ENCODE measurements at regions not wholly inside any gene's neighbourhood (a gene's known extent, or its start where the extent isn't known, plus 50 kb on each side); places are given as distances from the start of the nearest gene placed in this dataset.

- ATAC-seq = no peak
- DNase-seq = no peak
- H3K4me1 ChIP-seq (ENCODE audit: low read depth) = no peaks in the 10 kb centered on the region
- H3K4me3 ChIP-seq = no peak overlapping the region
- H3K9me3 ChIP-seq = no peaks in the 10 kb centered on the region
- TF ChIP-seq CTCF (IDR thresholded peaks at IDR 0.05) = no peak
- no peaks in the 10 kb centered on the region for H3K36me3 ChIP-seq (ENCODE audit: low read depth)
- intact Hi-C loops (cut with DNase I, micrococcal nuclease) = no loop called here
These were observed 78.2 kb upstream of the FER start for GRCh38 chr5:108669462-108669861.

- no peaks in the 10 kb centered on the region for H3K9me3 ChIP-seq
- DNase-seq = no peak
- H3K36me3 ChIP-seq (ENCODE audit: low read depth) = no peaks in the 10 kb centered on the region
- no peak for TF ChIP-seq CTCF (IDR thresholded peaks at IDR 0.05)
- H3K4me1 ChIP-seq (ENCODE audit: low read depth) = no peaks in the 10 kb centered on the region
- no peak for ATAC-seq
- intact Hi-C loops (cut with DNase I, micrococcal nuclease) = no loop called here
- no peak overlapping the region for H3K4me3 ChIP-seq
These were observed 86.0 kb upstream of the FER start for GRCh38 chr5:108661590-108662219.

GRCh38 chr5:108661024-108661423 is 86.7 kb upstream of the FER start:
- no peak for TF ChIP-seq CTCF (IDR thresholded peaks at IDR 0.05)
- Histone ChIP-seq H3K4me1 (ENCODE audit: low read depth) (no peaks in the 10 kb centered on the region), H3K9me3 (no peaks in the 10 kb centered on the region), H3K4me3 (no peak overlapping the region), H3K36me3 (ENCODE audit: low read depth) (no peaks in the 10 kb centered on the region)
- no peak for DNase-seq
- intact Hi-C loops (cut with DNase I, micrococcal nuclease) = no loop called here
- ATAC-seq = no peak

DNA sequence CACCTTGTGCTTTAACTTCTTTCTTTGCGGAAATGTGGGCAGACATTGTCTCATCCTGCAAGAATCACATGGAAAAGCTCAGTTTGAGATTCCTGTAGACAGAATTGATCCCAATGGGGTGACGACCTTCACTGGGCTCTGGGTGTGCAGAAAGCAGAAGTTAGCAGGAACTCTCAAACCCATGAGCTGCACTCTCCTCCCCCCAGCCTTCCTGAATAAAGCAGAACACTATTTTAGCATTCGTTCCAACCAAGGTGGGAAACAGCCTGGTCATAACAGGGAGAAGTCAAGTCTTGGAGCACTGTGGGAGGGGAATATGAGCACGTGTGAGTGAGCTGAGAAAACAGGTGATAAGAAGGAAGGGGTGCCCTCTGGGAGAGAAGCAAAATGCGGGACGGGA is 87.4 kb upstream of the FER start:
- intact Hi-C loops (cut with DNase I, micrococcal nuclease) = no loop called here
- Histone ChIP-seq H3K9me3 (no peaks in the 10 kb centered on the region), H3K4me1 (ENCODE audit: low read depth) (no peaks in the 10 kb centered on the region), H3K36me3 (ENCODE audit: low read depth) (no peaks in the 10 kb centered on the region), H3K4me3 (no peak overlapping the region)
- DNase-seq (no peak), ATAC-seq (no peak)
- no peak for TF ChIP-seq CTCF (IDR thresholded peaks at IDR 0.05)

DNA sequence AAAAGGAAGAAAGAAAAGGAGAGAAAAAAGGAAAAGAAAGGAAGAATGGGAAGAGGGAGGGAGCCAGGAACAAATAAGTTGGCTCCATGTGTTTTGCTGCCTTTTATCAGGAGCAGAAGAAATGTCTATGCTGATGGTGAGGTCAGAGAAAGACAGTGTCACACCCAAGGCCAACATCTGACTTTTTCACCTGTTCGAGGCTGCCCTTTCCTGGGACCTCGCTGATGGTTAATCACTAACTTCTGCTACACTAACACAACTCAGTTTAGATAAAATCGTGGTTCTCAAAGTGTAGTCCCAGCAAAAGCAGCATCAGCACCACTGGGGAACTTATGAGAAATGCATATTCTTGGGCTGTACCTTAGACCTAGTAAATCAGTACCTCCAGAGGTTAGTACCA is 88.2 kb upstream of the FER start:
- intact Hi-C loops (cut with DNase I, micrococcal nuclease) = no loop called here
- ATAC-seq (no peak), DNase-seq (no peak)
- no peaks in the 10 kb centered on the region for H3K36me3 ChIP-seq (ENCODE audit: low read depth)
- H3K4me1 ChIP-seq (ENCODE audit: low read depth) = no peaks in the 10 kb centered on the region
- no peak for TF ChIP-seq CTCF (IDR thresholded peaks at IDR 0.05)
- no peak overlapping the region for H3K4me3 ChIP-seq
- no peaks in the 10 kb centered on the region for H3K9me3 ChIP-seq

All from mucosa of descending colon (tissue), 3 donors.